Keratinocyte (primary cell): ENCODE measurements at regions not wholly inside any gene's neighbourhood (a gene's known extent, or its start where the extent isn't known, plus 50 kb on each side); places are given as distances from the start of the nearest gene placed in this dataset.

ENCODE experiments used
- DNase-seq: peaks from one replicate; pipeline ENCODE4 v3.0.0-alpha.2; 2011; ENCODE audit warnings: low read depth, missing footprints, low spot score
- FAIRE-seq: peaks from 2 replicates; lab custom pipeline; 2011; peaks lifted over from hg19 to GRCh38; lab: Jason Lieb, UNC
- H2AFZ ChIP-seq: 2 replicates; pipeline ENCODE4 v1.6.0; 2012; ENCODE audit warnings: low read length, control low read depth, inconsistent platforms; ENCODE audit not compliant: control insufficient read depth
- H3K27ac ChIP-seq: 2 replicates; pipeline ENCODE4 v1.5.1; 2011; ENCODE audit warnings: low read length; ENCODE audit not compliant: control insufficient read depth, insufficient read depth
- H3K27me3 ChIP-seq: 3 replicates; pipeline ENCODE4 v1.6.0; 2011; ENCODE audit warnings: low read length; ENCODE audit not compliant: control insufficient read depth, insufficient read depth; ENCODE audit errors: extremely low read depth
- H3K36me3 ChIP-seq, 2 experiments: 2 replicates in 1 of 2; 3 replicates in 1 of 2; pipeline ENCODE4 v1.5.1; 2011; ENCODE audit warnings: low read length in 2 of 2, mild to moderate bottlenecking in 1 of 2; ENCODE audit not compliant: control insufficient read depth in 2 of 2, insufficient read depth in 2 of 2; ENCODE audit errors: extremely low read depth in 1 of 2
- H3K4me1 ChIP-seq: 3 replicates; pipeline ENCODE4 v1.5.1; 2011; ENCODE audit warnings: low read length; ENCODE audit not compliant: control insufficient read depth, insufficient read depth; ENCODE audit errors: extremely low read depth
- H3K4me2 ChIP-seq: 3 replicates; pipeline ENCODE4 v1.6.0; 2011; ENCODE audit warnings: low read depth, low read length; ENCODE audit not compliant: control insufficient read depth, insufficient read depth; ENCODE audit errors: extremely low read depth
- H3K4me3 ChIP-seq, 3 experiments: fragments of 200-600 bp in 1 of 3; sonication (generic) in 1 of 3; 2 replicates in 2 of 3; 3 replicates in 1 of 3; pipeline ENCODE4 v1.5.1; 2011 to 2016; ENCODE audit warnings: low read length in 3 of 3, mild to moderate bottlenecking in 3 of 3, control low read depth in 2 of 3, inconsistent platforms in 1 of 3, low read depth in 1 of 3, mixed read lengths in 1 of 3, mixed run types in 1 of 3, moderate library complexity in 1 of 3; ENCODE audit not compliant: control insufficient read depth in 2 of 3, insufficient read depth in 2 of 3; ENCODE audit errors: extremely low read depth in 1 of 3
- H3K79me2 ChIP-seq: 2 replicates; pipeline ENCODE4 v1.6.0; 2012; ENCODE audit warnings: low read length; ENCODE audit not compliant: control insufficient read depth, insufficient read depth
- H3K9ac ChIP-seq: 3 replicates; pipeline ENCODE4 v1.6.0; 2011; ENCODE audit warnings: low read length; ENCODE audit not compliant: control insufficient read depth, insufficient read depth; ENCODE audit errors: extremely low read depth
- H3K9me1 ChIP-seq: 3 replicates; pipeline ENCODE4 v1.6.0; 2011; ENCODE audit warnings: low read length; ENCODE audit not compliant: control insufficient read depth, insufficient read depth; ENCODE audit errors: extremely low read depth
- H3K9me3 ChIP-seq: 2 replicates; pipeline ENCODE4 v1.5.1; 2012; ENCODE audit warnings: low read depth, low read length; ENCODE audit not compliant: control insufficient read depth
- H4K20me1 ChIP-seq: 3 replicates; pipeline ENCODE4 v1.6.0; 2011; ENCODE audit warnings: low read length; ENCODE audit not compliant: control insufficient read depth, insufficient read depth; ENCODE audit errors: extremely low read depth
- CTCF ChIP-seq, 3 experiments: IDR thresholded peaks in 1 of 3; conservative IDR thresholded peaks in 1 of 3; optimal IDR thresholded peaks in 1 of 3; 2 replicates in 2 of 3; 3 replicates in 1 of 3; pipeline versions ENCODE3 to v1.5.1; 2011; ENCODE audit warnings: low read length in 3 of 3, mild to moderate bottlenecking in 3 of 3, moderate library complexity in 2 of 3, control low read depth in 1 of 3, inconsistent platforms in 1 of 3; ENCODE audit not compliant: insufficient read depth in 2 of 3; ENCODE audit errors: extremely low read depth in 1 of 3
- EZH2 ChIP-seq: IDR thresholded peaks from one replicate; pipeline ENCODE4 v1.6.1; 2012; ENCODE audit warnings: inconsistent platforms, mild to moderate bottlenecking, low read length, moderate library complexity
- dilution Hi-C: fragments of 300-500 bp; cut with MboI; formaldehyde crosslinking; loops from one replicate; pipeline ENCODE4 v1.7.0; 2020; ENCODE audit warnings: low sequenced_read_pairs; ENCODE audit not compliant: extremely low pct_ligation_motif_present

GRCh38 chrX:83771664-83772063, 89.3 kb upstream of the CYLC1 start:
- DNase-seq (no peak), FAIRE-seq (no peak)
- dilution Hi-C loops, result no loop called here
- Histone ChIP-seq H2AFZ (no peak overlapping the region), H3K9ac (no peak overlapping the region), H3K27ac (no peak overlapping the region), H3K9me3 (no peaks in the 10 kb centered on the region), H3K27me3 (no peaks in the 10 kb centered on the region), H3K4me2 (no peak overlapping the region), H3K36me3 (no peaks in the 10 kb centered on the region), H3K4me1 (no peaks in the 10 kb centered on the region), H4K20me1 (no peaks in the 10 kb centered on the region), H3K79me2 (no peaks in the 10 kb centered on the region), H3K4me3 (no peak overlapping the region), H3K9me1 (no peaks in the 10 kb centered on the region)
- TF ChIP-seq CTCF (optimal IDR thresholded peaks at IDR 0.05 in 1 of 3, IDR thresholded peaks at IDR 0.05 in 1 of 3, conservative IDR thresholded peaks at IDR 0.05 in 1 of 3; ENCODE audit: extremely low read depth in 1 of 3, insufficient read depth in 2 of 3, low read length in 3 of 3) (no peak), EZH2 (no peak)
